GM19328 (cell line): ENCODE measurements at regions not wholly inside any gene's neighbourhood (a gene's known extent, or its start where the extent isn't known, plus 50 kb on each side); places are given as distances from the start of the nearest gene placed in this dataset.
A peak's percentile ranks its signal among the peaks of the same experiment; 100 is the strongest.
"Not testable (repeated sequence)": the region's sequence is repeated elsewhere in the genome, so short reads cannot be mapped to it uniquely, and the experiment has no call there.

Experiments
- ATAC-seq: cut with Tn5 transposase; IDR thresholded peaks from one replicate; pipeline ENCODE4 v1.9.1; 2021; ENCODE audit warnings: mild to moderate bottlenecking, moderate library complexity; ENCODE audit not compliant: unreplicated experiment

DNA sequence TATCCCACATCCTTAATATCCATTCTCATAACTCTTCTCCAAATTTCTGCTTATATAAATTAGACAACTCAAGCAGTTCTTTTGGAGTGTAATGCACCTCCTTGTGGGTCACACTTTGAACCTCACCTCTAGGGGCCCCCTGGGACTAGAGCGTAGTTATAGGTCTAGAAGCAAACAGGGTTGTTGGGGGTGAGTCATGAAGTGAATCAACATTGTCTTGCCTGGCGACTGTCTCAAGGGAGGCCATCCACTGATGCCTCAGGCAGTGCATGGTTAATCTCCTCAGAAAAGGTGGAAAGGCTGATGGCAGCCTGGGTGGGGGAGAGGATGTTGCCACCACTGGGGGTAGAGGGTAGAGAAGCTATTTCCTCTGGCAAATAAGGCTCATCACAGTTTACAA is 129.1 kb downstream of the TNFRSF21 start:
- no peak for ATAC-seq

DNA sequence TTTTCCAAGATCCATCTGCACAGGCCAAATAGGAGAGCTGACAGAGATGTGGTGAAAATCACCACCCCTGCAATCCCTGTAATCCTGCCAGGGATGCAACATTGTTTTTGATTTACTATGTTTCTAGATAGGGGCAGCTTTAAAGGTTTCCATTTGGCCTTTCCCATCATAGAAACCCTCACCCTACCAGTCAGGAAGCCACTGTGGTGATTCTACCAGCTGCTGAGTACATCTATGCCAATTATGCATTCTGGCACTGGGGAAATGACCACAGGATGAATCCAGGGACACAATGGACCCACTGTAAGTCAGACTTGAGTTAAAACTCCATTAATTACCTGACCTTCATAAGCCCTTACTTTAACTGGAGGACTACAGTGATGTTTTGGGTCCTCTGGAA is 130.4 kb downstream of the TNFRSF21 start:
- no peak for ATAC-seq

DNA sequence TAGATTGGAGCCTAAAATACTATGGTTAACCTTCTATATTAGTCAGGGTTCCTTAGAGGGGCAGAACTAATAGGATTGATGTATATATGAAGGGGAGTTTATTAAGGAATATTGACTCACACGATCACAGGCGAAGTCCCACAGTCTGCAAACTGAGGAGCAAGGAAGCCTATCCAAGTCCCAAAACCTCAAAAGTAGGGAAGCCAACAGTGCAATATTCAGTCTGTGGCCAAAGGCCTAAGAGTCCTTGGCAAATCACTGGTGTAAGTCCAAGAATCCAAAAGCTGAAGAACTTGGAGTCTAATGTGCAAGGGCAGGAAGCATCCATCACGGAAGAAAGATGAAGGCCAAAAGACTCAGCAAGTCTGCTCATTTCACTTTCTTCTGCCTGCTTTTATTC is 133.5 kb upstream of the ADGRF1 start:
- ATAC-seq, result no peak

DNA sequence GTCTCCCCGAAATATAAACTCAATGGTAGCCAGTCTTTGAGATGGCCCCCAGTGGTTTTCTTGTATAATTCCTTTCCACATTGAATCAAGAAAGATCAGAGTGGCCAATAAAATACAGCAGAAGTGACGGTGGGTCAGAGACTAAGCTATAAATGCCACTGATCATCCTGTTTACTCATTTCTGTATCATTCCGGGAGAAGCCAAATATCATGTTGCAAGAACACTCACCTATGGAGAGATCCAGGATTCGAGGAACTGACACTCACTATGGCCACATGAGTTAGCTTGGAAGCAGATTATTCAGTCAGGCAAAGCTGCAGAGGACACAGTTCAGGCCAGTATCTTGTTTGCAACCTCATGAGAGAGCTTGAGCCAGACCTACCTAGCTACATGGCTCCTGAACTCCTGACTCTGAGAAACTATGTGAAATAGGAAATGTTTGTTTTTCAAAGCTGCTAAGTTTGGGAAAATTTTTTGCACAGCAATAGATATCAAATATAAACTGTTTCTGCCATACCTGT is 132.4 kb upstream of the ADGRF1 start:
- no peak for ATAC-seq

DNA sequence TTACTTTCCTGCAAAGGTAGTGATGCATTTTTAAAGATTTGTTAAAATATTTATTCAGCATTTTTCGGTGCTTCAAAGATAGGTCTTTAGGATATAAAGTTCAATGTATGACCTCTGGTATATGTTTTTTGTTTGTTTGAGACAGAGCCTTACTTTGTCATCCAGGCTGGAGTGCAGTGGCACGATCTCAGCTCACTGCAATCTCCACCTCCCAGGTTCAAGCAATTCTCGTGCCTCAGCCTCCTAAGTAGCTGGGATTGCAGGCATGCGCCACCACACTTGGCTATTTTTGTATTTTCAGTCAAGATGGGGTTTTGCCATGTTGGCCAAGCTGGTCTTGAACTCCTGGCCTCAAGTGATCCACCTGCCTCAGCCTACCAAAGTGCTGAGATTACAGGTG is 131.9 kb upstream of the ADGRF1 start:
- not testable (repeated sequence) for ATAC-seq

DNA sequence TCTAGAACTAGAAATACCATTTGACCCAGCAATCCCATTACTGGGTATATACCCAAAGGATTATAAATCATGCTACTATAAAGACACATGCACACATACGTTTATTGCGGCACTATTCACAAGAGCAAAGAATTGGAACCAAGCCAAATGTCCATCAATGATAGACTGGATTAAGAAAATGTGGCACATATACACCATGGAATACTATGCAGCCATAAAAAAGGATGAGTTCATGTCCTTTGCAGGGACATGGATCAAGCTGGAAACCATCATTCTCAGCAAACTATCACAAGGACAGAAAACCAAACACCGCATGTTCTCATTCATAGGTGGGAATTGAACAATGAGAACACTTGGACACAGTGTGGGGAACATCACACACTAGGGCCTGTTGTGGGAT is 131.0 kb upstream of the ADGRF1 start:
- not testable (repeated sequence) for ATAC-seq

DNA sequence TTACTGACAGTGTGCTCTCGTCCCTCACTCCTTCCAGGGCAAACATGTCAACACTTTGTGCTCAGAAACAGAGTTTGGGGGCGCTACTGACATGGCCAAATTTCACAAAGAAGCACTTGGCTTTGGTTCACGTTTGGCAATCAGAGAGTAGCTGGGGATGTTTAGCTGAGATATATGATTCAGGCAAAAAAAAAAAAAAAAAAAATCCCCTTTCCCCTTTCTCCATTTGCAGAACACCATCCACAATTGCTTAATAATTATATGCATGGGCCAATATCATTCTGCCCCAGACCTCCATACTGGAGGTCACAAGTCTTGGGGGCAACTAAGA is 128.4 kb upstream of the ADGRF1 start:
- no peak for ATAC-seq

DNA sequence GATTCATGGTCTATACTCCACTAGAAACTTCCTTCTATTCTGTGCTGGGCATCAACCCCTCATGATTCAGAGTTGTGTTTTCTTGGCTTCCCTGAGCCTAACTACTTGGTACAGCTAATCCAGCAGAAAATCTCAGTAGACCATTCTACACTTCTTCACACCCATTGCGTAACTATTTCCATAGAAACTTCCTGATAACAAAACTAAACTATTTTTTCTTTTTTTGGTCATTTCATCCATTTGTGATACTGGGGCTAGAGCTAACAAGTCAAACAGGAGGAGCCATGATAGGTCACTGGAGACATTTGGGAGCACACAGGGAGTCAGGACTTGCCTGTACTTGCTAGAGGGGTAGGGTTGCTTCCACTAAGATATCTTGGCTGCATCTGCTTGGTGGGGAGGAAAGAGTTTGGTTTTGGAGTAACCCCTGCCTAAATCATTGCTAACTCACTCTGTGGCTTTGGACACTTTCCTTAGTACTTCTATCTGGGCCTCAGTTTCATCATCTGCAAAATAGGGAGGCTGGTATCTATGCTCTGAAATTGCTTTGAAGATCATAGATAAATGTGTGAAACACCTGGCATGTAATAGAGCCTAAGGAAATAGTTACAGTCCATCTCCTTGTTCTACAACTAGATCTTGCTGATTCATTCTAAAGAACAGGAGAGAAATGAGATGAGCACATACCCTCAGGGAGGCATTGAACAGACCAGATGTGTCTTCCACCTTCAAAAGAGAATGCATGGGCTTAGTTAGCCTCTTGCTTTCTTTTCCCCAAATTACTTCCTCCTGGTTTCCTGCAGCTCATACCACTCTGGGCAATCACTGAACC is 127.9 kb upstream of the ADGRF1 start:
- ATAC-seq, result no peak

DNA sequence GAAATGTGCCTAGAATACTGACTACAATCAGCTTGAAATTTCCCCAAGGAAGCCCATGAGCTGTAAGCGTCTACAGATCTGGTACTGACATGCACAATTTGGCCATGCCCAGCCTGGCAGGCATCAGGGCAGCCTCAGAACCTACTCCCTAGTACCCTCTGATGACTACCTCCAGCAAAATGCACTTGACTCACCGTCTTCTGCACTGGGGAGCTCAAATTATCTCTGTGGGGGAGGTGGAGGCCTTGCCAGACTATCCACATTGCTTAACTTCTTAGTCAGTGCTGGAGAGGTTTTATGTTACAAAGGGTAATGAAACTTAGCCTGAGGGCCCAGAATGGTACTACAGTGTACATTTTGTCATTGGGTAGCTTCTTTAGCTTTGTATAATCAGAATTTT is 126.0 kb upstream of the ADGRF1 start:
- no peak for ATAC-seq

DNA sequence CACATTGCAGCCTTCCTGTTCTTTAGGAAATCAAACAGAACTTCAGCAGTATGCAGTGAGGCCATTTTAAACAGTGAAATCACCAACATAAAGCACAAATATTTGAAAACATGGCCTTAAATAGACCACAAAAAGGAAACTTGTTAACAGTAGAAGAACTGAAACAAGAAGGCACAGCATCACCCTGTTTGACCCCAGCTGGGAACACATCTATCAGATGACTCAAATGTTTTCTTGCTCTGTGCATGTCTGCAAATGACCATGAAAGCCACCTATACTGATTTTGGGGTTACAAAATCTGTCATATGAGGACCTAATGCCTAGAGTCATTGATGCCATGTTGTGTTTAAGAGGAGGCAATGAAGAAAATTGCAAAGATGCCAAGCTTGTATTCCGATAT is 123.8 kb upstream of the ADGRF1 start:
- peak; percentile 48 for ATAC-seq

DNA sequence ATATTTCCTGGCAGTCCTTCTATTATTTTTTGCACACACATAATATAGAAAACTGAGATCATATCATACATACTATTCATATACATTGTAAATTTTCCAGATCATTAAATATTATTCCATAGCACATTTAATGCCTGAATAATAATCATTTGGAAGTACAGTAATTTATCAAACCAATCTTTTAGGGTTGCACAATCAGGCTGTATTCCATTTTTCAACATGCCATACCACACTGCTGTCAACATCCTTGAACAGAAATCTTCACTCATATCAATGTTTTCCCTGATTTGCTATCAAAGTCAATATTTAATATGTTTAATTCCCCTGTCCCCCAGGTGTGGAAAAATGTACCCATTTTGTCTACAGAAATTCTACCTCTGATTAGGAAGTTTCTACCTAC is 122.7 kb upstream of the ADGRF1 start:
- ATAC-seq, result no peak

DNA sequence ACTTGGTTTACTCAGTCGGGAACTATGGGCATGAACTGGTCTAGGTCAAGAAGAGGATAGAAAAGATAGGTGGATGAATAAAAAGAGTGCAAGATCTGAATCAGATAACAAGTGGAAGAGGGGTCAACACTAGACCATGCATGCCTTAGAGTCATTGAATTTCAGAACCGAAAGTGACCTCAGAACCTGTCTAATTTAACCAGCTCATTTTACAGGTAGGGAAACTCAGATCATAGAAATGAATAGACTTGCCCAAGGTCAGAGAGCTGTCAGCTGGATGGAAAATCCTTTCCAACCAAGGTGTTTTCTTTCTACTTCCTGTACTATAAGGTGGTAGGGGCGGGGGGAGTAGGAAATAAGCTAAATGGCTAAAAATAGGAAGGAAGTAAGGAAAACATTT is 121.4 kb upstream of the ADGRF1 start:
- ATAC-seq, result no peak

DNA sequence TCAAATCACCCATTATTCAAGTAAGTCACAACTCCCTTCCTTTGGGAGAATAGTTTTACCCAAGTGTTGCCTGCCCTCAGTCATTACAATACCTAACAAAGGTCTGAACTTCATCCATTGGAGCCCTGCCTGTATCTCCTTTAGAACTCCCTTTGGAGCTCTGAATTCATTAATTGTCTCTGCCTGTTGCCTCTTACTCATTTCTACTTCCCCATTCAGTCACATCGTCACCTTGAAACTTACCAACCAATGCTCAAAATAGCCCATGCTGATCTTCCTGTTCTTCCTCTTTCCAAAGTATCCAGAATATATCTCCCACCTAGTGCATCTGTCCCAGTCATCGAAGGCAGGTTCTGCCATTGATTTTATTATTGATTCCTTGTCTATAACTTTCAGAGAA is 120.7 kb upstream of the ADGRF1 start:
- ATAC-seq, result no peak

DNA sequence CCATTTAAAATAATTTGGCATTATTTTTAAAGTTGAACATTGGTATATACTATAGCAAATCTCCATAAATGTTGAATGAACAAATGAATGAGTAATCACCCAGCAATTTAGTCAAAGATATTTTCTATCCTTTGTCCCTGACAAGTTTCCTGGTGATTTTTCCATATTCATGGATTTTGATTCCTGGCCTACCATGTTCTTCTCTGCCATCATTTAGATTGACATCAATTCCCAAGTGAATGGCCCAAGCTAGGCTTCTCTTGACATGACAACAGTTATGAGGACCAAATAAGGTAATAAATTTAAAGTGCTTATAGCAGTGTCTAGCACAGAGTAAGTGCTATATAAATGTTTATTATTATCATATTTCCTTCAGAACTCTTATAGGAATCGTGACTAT is 120.1 kb upstream of the ADGRF1 start:
- ATAC-seq, result no peak

DNA sequence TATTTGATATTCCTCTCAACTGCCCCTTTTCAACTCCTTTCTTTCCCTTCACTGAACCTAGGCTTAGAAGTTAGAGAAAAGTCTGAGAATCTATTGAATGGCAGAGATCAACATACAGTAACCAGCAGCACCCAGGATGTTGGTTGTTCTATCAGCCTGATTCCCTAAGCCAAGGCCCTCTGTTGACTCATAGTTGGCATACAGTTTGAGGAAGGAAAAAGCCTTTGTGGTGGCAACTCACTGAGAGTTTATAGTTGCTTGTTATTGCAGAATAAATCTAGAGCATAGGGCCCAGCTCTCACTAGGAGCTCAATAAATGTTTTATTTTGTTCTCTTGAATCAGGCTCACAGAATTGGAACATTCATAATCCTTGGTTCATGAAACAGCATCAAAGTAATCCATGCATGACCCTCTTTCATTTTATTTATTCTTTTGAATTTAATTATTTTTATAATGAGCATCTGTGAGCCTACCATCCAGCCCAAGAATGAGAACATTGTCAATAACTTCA is 119.1 kb upstream of the ADGRF1 start:
- no peak for ATAC-seq

DNA sequence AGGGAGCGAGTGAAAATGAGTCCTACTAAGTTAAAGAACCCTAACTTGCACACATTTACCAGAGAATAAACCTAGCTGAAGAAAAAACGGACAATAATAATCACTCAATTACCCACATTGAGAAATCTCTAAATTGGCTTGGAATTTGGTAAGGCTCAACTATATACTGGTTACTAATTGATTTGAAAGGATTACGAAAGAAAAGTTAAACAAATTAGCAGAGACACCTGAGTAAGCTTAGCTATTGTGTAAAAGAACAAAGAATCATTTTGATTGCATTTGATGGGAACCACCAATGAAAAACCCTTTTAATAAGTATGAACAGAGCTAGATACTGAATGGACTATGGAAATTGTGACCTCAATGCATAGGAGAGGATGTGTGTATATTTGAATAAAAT is 118.6 kb upstream of the ADGRF1 start:
- no peak for ATAC-seq

DNA sequence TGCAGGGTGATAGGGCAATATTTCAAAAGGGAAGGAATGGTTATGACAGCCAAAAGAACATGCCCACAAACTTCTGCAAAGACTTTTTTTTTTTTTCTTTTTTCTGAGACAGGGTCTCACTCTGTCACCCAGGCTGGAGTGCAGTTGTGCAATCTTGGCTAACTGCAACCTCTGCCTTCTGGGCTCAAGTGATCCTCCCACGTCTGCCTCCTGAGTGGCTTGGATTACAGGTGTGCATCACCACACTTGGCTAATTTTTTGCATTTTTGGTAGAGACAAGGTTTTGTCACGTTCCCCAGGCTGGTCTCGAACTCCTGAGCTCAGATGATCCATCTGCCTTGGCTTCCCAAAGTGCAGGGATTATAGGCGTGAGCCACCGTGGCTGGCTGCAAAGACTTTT is 117.6 kb upstream of the ADGRF1 start:
- ATAC-seq, result no peak

DNA sequence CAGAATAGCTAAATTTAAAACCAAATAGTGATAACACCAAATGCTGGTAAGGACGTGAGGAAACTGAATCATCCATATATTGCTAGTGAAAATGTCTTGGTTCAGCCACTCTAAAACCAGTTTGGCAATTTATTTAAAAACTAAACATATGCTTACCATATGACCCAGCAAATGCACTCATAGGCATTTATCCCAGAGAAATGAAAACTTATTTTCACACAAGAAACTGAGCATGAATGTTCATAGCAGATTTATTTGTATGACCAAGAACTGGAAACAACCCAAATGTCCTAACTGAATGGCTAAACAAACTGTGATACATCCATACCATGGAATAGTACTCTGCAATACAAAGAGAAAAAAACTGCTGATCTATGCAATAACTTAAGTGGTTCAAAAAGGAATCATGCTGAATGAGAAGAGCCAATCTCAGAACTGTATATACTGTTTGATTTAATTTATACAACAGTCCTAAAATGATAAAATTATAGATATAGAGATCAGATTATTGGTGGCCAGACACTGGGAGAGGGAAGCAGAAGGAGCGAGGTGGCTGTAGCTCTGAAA is 115.6 kb upstream of the ADGRF1 start:
- no peak for ATAC-seq

DNA sequence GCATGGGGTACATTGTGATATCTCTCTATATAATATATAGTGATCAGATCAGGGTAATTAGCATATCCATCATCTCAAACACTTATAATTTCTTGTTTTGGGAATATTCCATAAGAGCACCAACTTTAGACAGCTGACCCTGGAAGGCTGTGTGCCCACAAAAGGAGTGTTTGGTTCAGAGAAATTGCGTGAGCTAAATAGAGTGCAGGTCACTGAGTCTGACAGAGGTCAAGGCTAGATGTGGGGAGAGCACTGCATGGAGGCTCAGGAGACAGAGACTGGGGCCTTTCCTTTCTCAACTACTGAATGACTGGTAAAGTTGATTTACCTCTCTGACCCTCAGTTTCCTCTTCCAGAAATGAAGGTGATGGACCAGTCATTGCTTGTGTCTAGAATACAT is 114.9 kb upstream of the ADGRF1 start:
- ATAC-seq, result no peak

DNA sequence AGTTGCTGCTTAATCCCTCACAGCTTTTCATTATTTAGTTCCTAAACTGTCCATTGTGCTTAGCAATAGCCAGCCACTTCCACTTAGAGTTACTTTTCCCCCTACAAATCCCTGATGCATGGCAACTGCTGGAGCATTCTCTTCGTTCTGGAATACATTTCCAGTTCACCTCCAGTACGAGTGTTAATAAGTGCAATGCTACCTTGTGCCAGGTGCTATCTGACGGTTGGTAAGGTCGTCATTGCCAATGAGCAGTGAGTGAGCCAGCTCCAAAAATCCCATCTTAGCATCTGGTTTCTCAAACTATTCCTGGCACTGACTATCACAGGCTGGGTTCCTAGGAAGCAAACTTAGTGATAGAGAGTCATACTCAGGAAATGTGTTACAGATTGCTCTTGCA is 114.1 kb upstream of the ADGRF1 start:
- no peak for ATAC-seq

DNA sequence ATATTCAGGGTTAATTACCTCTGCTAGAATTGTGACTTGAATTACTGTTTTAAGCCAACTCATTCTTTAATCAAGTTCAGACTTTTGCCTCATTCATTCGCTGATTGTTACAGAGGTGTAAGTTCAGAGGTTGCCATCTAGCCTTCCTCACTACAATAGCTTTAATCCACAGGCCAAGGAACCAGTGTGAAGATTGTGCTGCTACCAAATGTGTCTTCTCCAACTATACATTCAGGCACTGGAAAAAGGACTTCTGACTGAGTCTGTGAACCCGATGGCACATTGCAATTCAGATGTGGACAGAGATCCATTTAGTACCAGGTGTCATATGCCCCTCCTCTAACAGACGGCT is 111.2 kb upstream of the ADGRF1 start:
- no peak for ATAC-seq

DNA sequence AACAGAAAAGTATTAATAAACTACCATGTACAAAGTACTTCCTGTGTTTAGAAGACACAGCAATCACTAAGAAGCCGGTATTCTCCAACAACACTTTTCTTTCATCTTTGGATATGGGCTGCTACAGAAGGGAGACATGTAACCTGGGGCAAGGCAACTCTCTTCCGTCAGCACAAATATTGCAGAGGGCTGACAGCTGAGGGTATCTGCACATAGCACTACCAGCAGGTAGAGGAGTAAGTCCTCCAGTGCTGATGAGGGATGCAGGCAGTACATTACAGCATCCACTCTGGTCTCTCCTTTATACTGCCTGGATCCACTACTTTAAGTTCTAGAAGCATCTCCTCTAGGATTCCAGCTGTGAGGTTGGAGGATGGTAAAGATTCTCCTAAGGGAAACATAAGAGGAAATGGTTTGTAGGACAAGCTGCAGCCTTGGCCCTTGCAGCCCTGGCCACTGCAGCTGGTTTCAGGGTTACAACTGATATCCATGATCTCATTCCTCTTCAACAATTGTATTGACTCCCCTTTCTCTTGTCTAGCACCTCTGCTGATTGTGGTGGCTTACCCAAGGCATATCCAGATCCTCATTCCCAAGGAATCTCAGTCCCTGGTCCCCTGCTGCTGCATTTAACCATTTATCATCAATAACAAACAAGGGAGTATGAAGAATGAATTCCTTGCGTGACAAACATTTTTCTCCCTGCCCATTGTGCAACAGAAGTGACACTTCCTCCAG is 110.7 kb upstream of the ADGRF1 start:
- no peak for ATAC-seq
